HepG2 (cell line): ENCODE measurements at regions not wholly inside any gene's neighbourhood (a gene's known extent, or its start where the extent isn't known, plus 50 kb on each side); places are given as distances from the start of the nearest gene placed in this dataset.

Experiments used
- ATAC-seq: fragments of 200-7000 bp; cut with Tn5 transposase; 3 replicates; pipeline ENCODE4 v1.9.1; 2020; ENCODE audit warnings: mild to moderate bottlenecking, moderate library complexity
- BruUV-seq: library from RNA; stranded (reverse); fragments of 400-500 nt; replicated peaks from 2 replicates; lab custom pipeline; 2021; lab: Mats Ljungman, UMichigan
- CTCF ChIA-PET: fragments of 300-600 bp; formaldehyde crosslinking; extraction: SDS; loops from one replicate; lab custom pipeline; 2021; ENCODE audit warnings: low total read pairs, inconsistent platforms, low intra/inter-chr PET ratio; lab: Yijun Ruan, JAX
- POLR2A ChIA-PET: fragments of 350-600 bp; sonication (Branson Sonifier 250); formaldehyde crosslinking; loops from one replicate; lab custom pipeline; 2020; ENCODE audit warnings: antibody characterized with exemption, inconsistent platforms; lab: Yijun Ruan, JAX
- DNase-seq: peaks from one replicate; pipeline ENCODE4 v3.0.0-alpha.2; 2015; ENCODE audit warnings: low spot score
- FAIRE-seq: peaks from 3 replicates; lab custom pipeline; 2011; peaks lifted over from hg19 to GRCh38; lab: Jason Lieb, UNC
- H2AFZ ChIP-seq: one replicate; pipeline ENCODE4 v1.6.1; 2011; ENCODE audit warnings: low read length, inconsistent platforms
- H3K27ac ChIP-seq: fragments of 300-600 bp; 3 replicates; pipeline ENCODE4 v1.8.0; 2011; ENCODE audit warnings: mixed run types, mild to moderate bottlenecking, mixed read lengths, low read length, inconsistent platforms; ENCODE audit not compliant: insufficient read depth; ENCODE audit errors: extremely low read length
- H3K27me3 ChIP-seq, 2 experiments: fragments of 200-600 bp in 1 of 2; 2 replicates in 1 of 2; 3 replicates in 1 of 2; pipeline versions ENCODE4 v1.6.0 to v1.8.0; 2011; ENCODE audit warnings: low read length in 2 of 2, mild to moderate bottlenecking in 2 of 2, moderate library complexity in 2 of 2, inconsistent platforms in 1 of 2; ENCODE audit not compliant: insufficient read depth in 2 of 2, control insufficient read depth in 1 of 2
- H3K36me3 ChIP-seq, 2 experiments: fragments of 200-600 bp in 1 of 2; replicated peaks in 1 of 2; 2 replicates in 1 of 2; 3 replicates in 1 of 2; pipeline versions ENCODE4 v1.5.1 to v1.8.0; 2011; ENCODE audit warnings: low read length in 2 of 2, inconsistent platforms in 1 of 2; ENCODE audit not compliant: insufficient read depth in 2 of 2, control insufficient read depth in 1 of 2
- H3K4me1 ChIP-seq: 2 replicates; pipeline ENCODE4 v1.5.1; 2012; ENCODE audit warnings: low read length, inconsistent platforms; ENCODE audit not compliant: insufficient read depth
- H3K4me2 ChIP-seq: 2 replicates; pipeline ENCODE4 v1.6.0; 2011; ENCODE audit warnings: low read depth, low read length, inconsistent platforms
- H3K4me3 ChIP-seq, 3 experiments: fragments of 200-600 bp in 1 of 3; sonication (generic), shearing (Covaris generic) in 1 of 3; replicated peaks in 1 of 3; 2 replicates each; pipeline ENCODE4 v1.5.1; 2011 to 2016; ENCODE audit warnings: low read length in 3 of 3, inconsistent platforms in 2 of 3, low read depth in 2 of 3, mild to moderate bottlenecking in 2 of 3, control low read depth in 1 of 3, mixed read lengths in 1 of 3; ENCODE audit not compliant: insufficient read depth in 1 of 3
- H3K79me2 ChIP-seq: one replicate; pipeline ENCODE4 v1.6.1; 2011; ENCODE audit warnings: low read length, inconsistent platforms; ENCODE audit not compliant: insufficient read depth
- H3K9ac ChIP-seq: 2 replicates; pipeline ENCODE4 v1.6.0; 2011; ENCODE audit warnings: mild to moderate bottlenecking, low read depth, low read length, inconsistent platforms; ENCODE audit not compliant: insufficient read depth
- H3K9me3 ChIP-seq: 2 replicates; pipeline ENCODE4 v1.5.1; 2012; ENCODE audit warnings: mild to moderate bottlenecking, low read length
- H4K20me1 ChIP-seq: 2 replicates; pipeline ENCODE4 v1.6.0; 2011; ENCODE audit warnings: inconsistent platforms, mild to moderate bottlenecking, low read length, moderate library complexity; ENCODE audit not compliant: insufficient read depth
- AFF4 ChIP-seq: sonication (generic); formaldehyde crosslinking; IDR thresholded peaks from 2 replicates; pipeline ENCODE4 v1.4.0; 2020; ENCODE audit warnings: missing genetic modification reagents
- FLYWCH1 ChIP-seq: sonication (generic); formaldehyde crosslinking; IDR thresholded peaks from 2 replicates; pipeline ENCODE4 v1.8.1; 2023; ENCODE audit warnings: mild to moderate bottlenecking, missing genetic modification reagents
- HIC2 ChIP-seq: sonication (generic); formaldehyde crosslinking; IDR thresholded peaks from 2 replicates; pipeline ENCODE4 v1.9.0; 2022; ENCODE audit warnings: low read depth, missing genetic modification reagents
- PBX3 ChIP-seq: sonication (generic); formaldehyde crosslinking; IDR thresholded peaks from 2 replicates; pipeline ENCODE4 v1.8.1; 2023; ENCODE audit warnings: missing genetic modification reagents, inconsistent platforms, borderline replicate concordance
- ZBTB44 ChIP-seq: sonication (generic); formaldehyde crosslinking; IDR thresholded peaks from 2 replicates; pipeline ENCODE4 v1.4.0; 2020; ENCODE audit warnings: missing genetic modification reagents
- ZNF124 ChIP-seq: sonication (generic); formaldehyde crosslinking; IDR thresholded peaks from 2 replicates; pipeline ENCODE4 v1.4.0; 2020; ENCODE audit warnings: missing genetic modification reagents
- ZNF331 ChIP-seq: sonication (generic); formaldehyde crosslinking; IDR thresholded peaks from 2 replicates; pipeline ENCODE4 v1.4.0; 2020; ENCODE audit warnings: missing genetic modification reagents
- ZNF574 ChIP-seq: sonication (generic); formaldehyde crosslinking; IDR thresholded peaks from 2 replicates; pipeline ENCODE4 v1.4.0; 2020; ENCODE audit warnings: missing genetic modification reagents
- whole genome bisulfite sequencing: methylation state at CpG from one replicate; pipeline ENCODE4 v1.1.6; 2017; ENCODE audit warnings: low lambda C conversion rate; 5-methylcytosine and 5-hydroxymethylcytosine counted together
- in situ Hi-C: cut with HindIII; loops from 2 replicates; pipeline ENCODE4 v1.10.0; 2017; ENCODE audit warnings: low pct_unique_long_range_greater_than_20kb; ENCODE audit not compliant: extremely low pct_ligation_motif_present
- intact Hi-C: fragments of 100-400 bp; cut with micrococcal nuclease; formaldehyde crosslinking; loops from one replicate; pipeline ENCODE4 v1.10.0; 2022; ENCODE audit not compliant: unreplicated experiment

GRCh38 chr6:140208286-140208685, 833.8 kb upstream of the CITED2 start (continued):
- TF ChIP-seq ZNF574 (CRISPR knock-in tag) = no peak

- Histone ChIP-seq H3K9me3 (peaks cover 19% of the 10 kb centered on the region), H2AFZ (no peak overlapping the region), H3K4me3 (no peak overlapping the region), H3K4me2 (no peak overlapping the region), H4K20me1 (no peaks in the 10 kb centered on the region), H3K79me2 (no peaks in the 10 kb centered on the region), H3K9ac (no peak overlapping the region), H3K4me1 (no peaks in the 10 kb centered on the region), H3K27me3 (no peaks in the 10 kb centered on the region), H3K27ac (no peak overlapping the region), H3K36me3 (no peaks in the 10 kb centered on the region)
- no TSS peak for BruUV-seq
- WGBS = 24% methylated on average over 10 of the region's 12 CpGs
- intact Hi-C loops = no loop called here
- CTCF ChIA-PET = no interaction called here
- no peak for DNase-seq
- FAIRE-seq = no peak
- POLR2A ChIA-PET = no interaction called here
- ATAC-seq = no peak
- in situ Hi-C loops = no loop called here
- TF ChIP-seq ZNF331 (CRISPR knock-in tag) (no peak), ZNF124 (CRISPR knock-in tag) (no peak), HIC2 (CRISPR knock-in tag) (no peak), FLYWCH1 (CRISPR knock-in tag) (no peak), AFF4 (CRISPR knock-in tag) (no peak), ZBTB44 (CRISPR knock-in tag) (no peak), PBX3 (CRISPR knock-in tag) (no peak)
These were observed 831.5 kb upstream of the CITED2 start for GRCh38 chr6:140205795-140206593.
